Endodermal cell (in vitro differentiated cells): ENCODE measurements at regions not wholly inside any gene's neighbourhood (a gene's known extent, or its start where the extent isn't known, plus 50 kb on each side); places are given as distances from the start of the nearest gene placed in this dataset.

Experiments used
- DNase-seq: peaks from one replicate; pipeline ENCODE4 v3.0.0-alpha.2; 2017
- H3K27ac ChIP-seq: 2 replicates; pipeline ENCODE4 v1.5.1; 2013; ENCODE audit warnings: mild to moderate bottlenecking, low read depth, low read length, moderate library complexity
- H3K27me3 ChIP-seq: 2 replicates; pipeline ENCODE4 v1.6.1; 2013; ENCODE audit warnings: mild to moderate bottlenecking, low read length, moderate library complexity; ENCODE audit not compliant: insufficient read depth, control insufficient read depth, poor library complexity, severe bottlenecking
- H3K36me3 ChIP-seq: 2 replicates; pipeline ENCODE4 v1.7.0; 2013; ENCODE audit warnings: mild to moderate bottlenecking, low read length, moderate library complexity; ENCODE audit not compliant: control insufficient read depth, insufficient read depth
- H3K4me1 ChIP-seq: one replicate; pipeline ENCODE4 v1.7.0; 2013; ENCODE audit warnings: low read length; ENCODE audit not compliant: control insufficient read depth, insufficient read depth
- H3K4me3 ChIP-seq: 2 replicates; pipeline ENCODE4 v1.5.1; 2013; ENCODE audit warnings: mild to moderate bottlenecking, low read length, moderate library complexity
- H3K9ac ChIP-seq: 2 replicates; pipeline ENCODE4 v1.6.1; 2013; ENCODE audit warnings: mild to moderate bottlenecking, low read length, moderate library complexity; ENCODE audit not compliant: poor library complexity, severe bottlenecking; ENCODE audit errors: extremely low read depth
- H3K9me3 ChIP-seq: 2 replicates; pipeline ENCODE4 v1.6.1; 2013; ENCODE audit warnings: mild to moderate bottlenecking, low read length, moderate library complexity; ENCODE audit not compliant: control insufficient read depth
- H3K27ac Mint-ChIP-seq: 2 replicates; pipeline ENCODE4 v1.8.0; 2020; ENCODE audit warnings: mixed read lengths
- H3K27me3 Mint-ChIP-seq: 2 replicates; pipeline ENCODE4 v1.8.0; 2021; ENCODE audit warnings: mild to moderate bottlenecking, mixed read lengths; ENCODE audit not compliant: insufficient read depth
- H3K36me3 Mint-ChIP-seq: 2 replicates; pipeline ENCODE4 v1.8.0; 2020; ENCODE audit warnings: low read depth, mixed read lengths
- H3K4me1 Mint-ChIP-seq: 2 replicates; pipeline ENCODE4 v1.8.0; 2020; ENCODE audit warnings: mixed read lengths
- H3K4me3 Mint-ChIP-seq: 2 replicates; pipeline ENCODE4 v1.8.0; 2020; ENCODE audit warnings: mild to moderate bottlenecking, moderate library complexity, mixed read lengths
- H3K9me3 Mint-ChIP-seq: 2 replicates; pipeline ENCODE4 v1.8.0; 2020; ENCODE audit warnings: mild to moderate bottlenecking, mixed read lengths
- CTCF ChIP-seq: fragments of 200-600 bp; sonication (generic); conservative IDR thresholded peaks from 2 replicates; pipeline ENCODE4 v1.5.0; 2021; ENCODE audit warnings: antibody characterized with exemption, mild to moderate bottlenecking
- WGBS, 2 experiments: methylation state at CpG; one replicate each; pipeline versions ENCODE4 v1.1.5 to v1.1.7; 2013; ENCODE audit warnings: missing lambda C conversion rate in 2 of 2, mixed read lengths in 1 of 2; ENCODE audit not compliant: insufficient coverage in 1 of 2, insufficient read length in 1 of 2; 5-methylcytosine and 5-hydroxymethylcytosine counted together

- no peaks in the 10 kb centered on the region for H3K9me3 Mint-ChIP-seq
- DNase-seq = no peak
- Histone ChIP-seq H3K9me3 (no peaks in the 10 kb centered on the region), H3K27ac (no peak overlapping the region), H3K27me3 (no peaks in the 10 kb centered on the region), H3K4me3 (no peak overlapping the region), H3K4me1 (no peaks in the 10 kb centered on the region), H3K9ac (no peak overlapping the region), H3K36me3 (no peaks in the 10 kb centered on the region)
- no peak overlapping the region for H3K27ac Mint-ChIP-seq
- H3K4me3 Mint-ChIP-seq = no peak overlapping the region
- H3K4me1 Mint-ChIP-seq = no peaks in the 10 kb centered on the region
- no peaks in the 10 kb centered on the region for H3K36me3 Mint-ChIP-seq
- peaks cover 18% of the 10 kb centered on the region for H3K27me3 Mint-ChIP-seq
- 82 to 83% methylated on average over 7 to 8 of the region's 8 CpGs for WGBS, 2 experiments
- TF ChIP-seq CTCF = no peak
These were observed 216.2 kb upstream of the ASIC2 start for GRCh38 chr17:33509331-33509730.

GRCh38 chr17:33511670-33512069 lies 218.6 kb upstream of the ASIC2 start:
- H3K27ac ChIP-seq = no peak overlapping the region
- no peaks in the 10 kb centered on the region for H3K27me3 ChIP-seq
- no peak overlapping the region for H3K9ac ChIP-seq
- H3K4me1 ChIP-seq = no peaks in the 10 kb centered on the region
- H3K9me3 ChIP-seq = no peaks in the 10 kb centered on the region
- no peaks in the 10 kb centered on the region for H3K4me1 Mint-ChIP-seq
- H3K4me3 Mint-ChIP-seq = no peak overlapping the region
- 94% methylated on average over 2 of the region's 2 CpGs; no CpG with 5 or more reads in 1 of the 2 experiments for WGBS, 2 experiments
- no peak overlapping the region for H3K4me3 ChIP-seq
- H3K36me3 ChIP-seq = no peaks in the 10 kb centered on the region
- H3K36me3 Mint-ChIP-seq = no peaks in the 10 kb centered on the region
- H3K9me3 Mint-ChIP-seq = no peaks in the 10 kb centered on the region
- no peak for DNase-seq
- peaks cover 16% of the 10 kb centered on the region for H3K27me3 Mint-ChIP-seq
- no peak for TF ChIP-seq CTCF
- no peak overlapping the region for H3K27ac Mint-ChIP-seq

GRCh38 chr17:33512113-33512512 lies 219.0 kb upstream of the ASIC2 start:
- Histone ChIP-seq H3K9ac (no peak overlapping the region), H3K4me1 (no peaks in the 10 kb centered on the region), H3K9me3 (no peaks in the 10 kb centered on the region), H3K36me3 (no peaks in the 10 kb centered on the region), H3K4me3 (no peak overlapping the region), H3K27ac (no peak overlapping the region), H3K27me3 (no peaks in the 10 kb centered on the region)
- H3K27ac Mint-ChIP-seq = no peak overlapping the region
- no peak overlapping the region for H3K4me3 Mint-ChIP-seq
- no peaks in the 10 kb centered on the region for H3K4me1 Mint-ChIP-seq
- peaks cover 16% of the 10 kb centered on the region for H3K27me3 Mint-ChIP-seq
- no peak for TF ChIP-seq CTCF
- no peak for DNase-seq
- no peaks in the 10 kb centered on the region for H3K9me3 Mint-ChIP-seq
- no peaks in the 10 kb centered on the region for H3K36me3 Mint-ChIP-seq
